Nephron (organoid): ENCODE measurements at regions not wholly inside any gene's neighbourhood (a gene's known extent, or its start where the extent isn't known, plus 50 kb on each side); places are given as distances from the start of the nearest gene placed in this dataset.

ENCODE experiments used
- H3K27ac Mint-ChIP-seq, 3 experiments: 2 replicates each; pipeline ENCODE4 v1.8.0; 2020; ENCODE audit warnings: mixed read lengths in 3 of 3, mild to moderate bottlenecking in 2 of 3, moderate library complexity in 1 of 3
- H3K27me3 Mint-ChIP-seq: 2 replicates; pipeline ENCODE4 v1.8.0; 2021; ENCODE audit warnings: low read depth, mild to moderate bottlenecking, moderate library complexity, mixed read lengths
- H3K36me3 Mint-ChIP-seq: 2 replicates; pipeline ENCODE4 v1.8.0; 2020; ENCODE audit warnings: low read depth, mixed read lengths
- H3K4me1 Mint-ChIP-seq: 2 replicates; pipeline ENCODE4 v1.8.0; 2020; ENCODE audit warnings: mixed read lengths
- H3K4me3 Mint-ChIP-seq, 3 experiments: 2 replicates each; pipeline ENCODE4 v1.8.0; 2020; ENCODE audit warnings: mild to moderate bottlenecking in 3 of 3, mixed read lengths in 3 of 3, moderate library complexity in 2 of 3
- H3K9me3 Mint-ChIP-seq: 2 replicates; pipeline ENCODE4 v1.8.0; 2020; ENCODE audit warnings: mixed read lengths
- TF ChIP-seq, protein P1 (sequence below), 3 experiments: fragments of 200-600 bp; sonication (generic); IDR thresholded peaks; one replicate each; pipeline ENCODE4 v1.5.0; 2021; ENCODE audit warnings: antibody characterized with exemption in 3 of 3; ENCODE audit not compliant: unreplicated experiment in 3 of 3

DNA sequence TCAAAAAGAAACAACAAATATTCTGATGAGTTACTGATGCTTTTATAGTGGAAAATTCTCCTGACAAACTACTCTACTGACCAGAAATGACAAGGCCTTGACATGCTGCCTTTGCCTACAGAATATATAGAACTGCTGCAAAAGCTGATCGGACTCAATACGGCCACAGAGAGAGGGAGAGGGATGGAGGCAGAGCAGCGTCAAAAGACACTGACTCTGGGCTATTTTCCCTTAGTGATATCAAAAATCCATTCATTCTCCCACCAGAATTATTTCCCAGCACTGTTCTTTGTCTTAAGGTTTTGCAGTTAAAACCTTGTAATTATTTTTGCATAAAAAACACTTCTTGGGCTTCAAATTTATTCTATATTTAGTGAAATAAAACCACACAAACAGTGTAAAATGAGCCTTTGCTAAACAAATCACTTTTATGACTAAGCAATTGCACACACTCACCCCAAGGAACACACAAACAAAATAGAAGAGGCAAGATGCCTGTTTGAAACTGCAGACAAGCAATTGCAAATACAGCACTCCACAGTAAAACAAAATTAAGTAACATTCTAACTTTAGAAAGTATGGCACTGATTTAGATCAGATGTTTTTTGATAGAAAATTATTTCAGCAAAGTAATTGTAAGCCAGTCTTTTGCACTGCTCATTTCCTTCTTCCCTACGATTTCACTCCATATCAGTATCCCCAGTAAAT, 1036.4 kb downstream of the ADGRL2 start:
- TF ChIP-seq, protein P1, sequence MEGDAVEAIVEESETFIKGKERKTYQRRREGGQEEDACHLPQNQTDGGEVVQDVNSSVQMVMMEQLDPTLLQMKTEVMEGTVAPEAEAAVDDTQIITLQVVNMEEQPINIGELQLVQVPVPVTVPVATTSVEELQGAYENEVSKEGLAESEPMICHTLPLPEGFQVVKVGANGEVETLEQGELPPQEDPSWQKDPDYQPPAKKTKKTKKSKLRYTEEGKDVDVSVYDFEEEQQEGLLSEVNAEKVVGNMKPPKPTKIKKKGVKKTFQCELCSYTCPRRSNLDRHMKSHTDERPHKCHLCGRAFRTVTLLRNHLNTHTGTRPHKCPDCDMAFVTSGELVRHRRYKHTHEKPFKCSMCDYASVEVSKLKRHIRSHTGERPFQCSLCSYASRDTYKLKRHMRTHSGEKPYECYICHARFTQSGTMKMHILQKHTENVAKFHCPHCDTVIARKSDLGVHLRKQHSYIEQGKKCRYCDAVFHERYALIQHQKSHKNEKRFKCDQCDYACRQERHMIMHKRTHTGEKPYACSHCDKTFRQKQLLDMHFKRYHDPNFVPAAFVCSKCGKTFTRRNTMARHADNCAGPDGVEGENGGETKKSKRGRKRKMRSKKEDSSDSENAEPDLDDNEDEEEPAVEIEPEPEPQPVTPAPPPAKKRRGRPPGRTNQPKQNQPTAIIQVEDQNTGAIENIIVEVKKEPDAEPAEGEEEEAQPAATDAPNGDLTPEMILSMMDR (IDR thresholded peaks at IDR 0.05; ENCODE audit: unreplicated experiment in 3 of 3), result no peak
- H3K4me3 Mint-ChIP-seq, result no peak overlapping the region
- H3K27ac Mint-ChIP-seq, result peak overlapping the region; percentile 16 to 29 (median 20)
- H3K27me3 Mint-ChIP-seq, result no peaks in the 10 kb centered on the region
- H3K36me3 Mint-ChIP-seq, result no peaks in the 10 kb centered on the region
- H3K4me1 Mint-ChIP-seq, result peaks cover 16% of the 10 kb centered on the region
- peaks cover 4% of the 10 kb centered on the region for H3K9me3 Mint-ChIP-seq

DNA sequence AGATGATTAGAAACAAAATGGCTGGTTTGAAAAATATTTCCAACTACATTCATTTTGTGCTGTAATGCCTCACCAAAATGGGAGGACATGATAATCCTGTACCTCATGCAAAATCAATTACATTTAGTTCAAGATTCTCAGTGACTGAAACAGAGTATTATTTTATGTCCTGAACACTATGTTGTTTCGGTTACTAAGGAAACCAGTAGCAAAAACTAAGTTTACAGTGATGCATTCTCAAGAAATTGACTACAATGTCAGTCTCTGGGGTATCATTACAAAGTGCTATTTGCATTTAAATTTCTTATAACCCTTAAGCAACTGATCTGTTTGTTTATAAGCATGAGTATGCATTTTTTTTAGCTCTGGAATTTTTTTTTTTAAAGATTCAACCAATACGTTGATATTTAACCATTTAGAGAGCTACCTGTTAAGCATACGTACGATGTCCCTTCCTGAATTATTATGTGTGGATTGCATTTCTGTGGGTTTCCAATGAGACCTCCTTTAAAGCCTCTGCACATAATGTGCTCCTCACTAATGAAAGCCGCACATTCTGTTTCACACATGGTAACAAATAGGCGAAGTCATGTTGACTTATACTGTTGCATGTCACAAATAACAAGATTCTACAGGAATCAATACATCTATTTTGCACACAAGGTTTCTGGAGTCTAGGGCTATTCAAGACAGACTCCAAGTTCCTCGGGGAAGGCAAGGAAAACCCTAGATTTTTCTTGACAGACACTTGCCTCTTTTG, 1035.7 kb downstream of the ADGRL2 start:
- TF ChIP-seq, protein P1 (IDR thresholded peaks at IDR 0.05; ENCODE audit: unreplicated experiment in 3 of 3), result no peak
- Mint-ChIP-seq H3K4me1 (peaks cover 16% of the 10 kb centered on the region), H3K27me3 (no peaks in the 10 kb centered on the region), H3K9me3 (peaks cover 4% of the 10 kb centered on the region), H3K27ac (no peak overlapping the region), H3K4me3 (no peak overlapping the region), H3K36me3 (no peaks in the 10 kb centered on the region)

DNA sequence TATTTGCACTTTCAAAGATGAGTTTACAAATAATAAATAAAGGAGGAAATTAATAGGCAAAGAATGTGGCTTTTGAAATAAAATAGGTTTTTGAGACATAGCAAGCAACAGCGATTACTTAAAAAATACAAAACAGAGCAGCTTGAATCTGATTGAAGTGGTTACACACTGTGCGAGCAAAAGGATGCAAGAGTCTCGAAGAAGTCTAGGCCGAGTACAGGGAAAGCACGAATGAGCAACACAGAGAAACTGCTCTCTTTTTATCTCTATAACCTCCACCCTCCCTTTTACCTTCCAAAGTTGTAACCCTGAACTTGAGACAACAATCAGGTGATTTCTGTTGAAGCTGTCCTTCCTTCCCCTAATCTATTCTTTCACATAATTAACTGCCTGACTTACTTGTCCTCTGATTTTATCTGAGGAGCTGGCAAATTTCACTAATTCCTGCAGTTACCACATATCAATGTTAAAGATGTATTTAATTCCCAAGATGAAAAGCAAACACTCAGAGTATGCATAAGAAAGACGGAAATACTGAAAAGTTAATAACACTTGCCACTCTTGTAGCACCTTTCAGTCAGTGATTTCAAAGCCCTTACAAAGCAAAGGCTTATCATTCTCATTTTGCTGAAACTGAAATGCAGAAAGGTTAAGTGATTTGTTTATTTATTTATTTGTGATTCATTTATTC, 1030.1 kb downstream of the ADGRL2 start:
- Mint-ChIP-seq H3K36me3 (no peaks in the 10 kb centered on the region), H3K4me1 (no peaks in the 10 kb centered on the region), H3K27me3 (no peaks in the 10 kb centered on the region), H3K4me3 (no peak overlapping the region), H3K9me3 (peaks cover 4% of the 10 kb centered on the region), H3K27ac (peak overlapping the region in 1 of 3 experiments; percentile 4)
- TF ChIP-seq, protein P1 (IDR thresholded peaks at IDR 0.05; ENCODE audit: unreplicated experiment in 3 of 3), result no peak

DNA sequence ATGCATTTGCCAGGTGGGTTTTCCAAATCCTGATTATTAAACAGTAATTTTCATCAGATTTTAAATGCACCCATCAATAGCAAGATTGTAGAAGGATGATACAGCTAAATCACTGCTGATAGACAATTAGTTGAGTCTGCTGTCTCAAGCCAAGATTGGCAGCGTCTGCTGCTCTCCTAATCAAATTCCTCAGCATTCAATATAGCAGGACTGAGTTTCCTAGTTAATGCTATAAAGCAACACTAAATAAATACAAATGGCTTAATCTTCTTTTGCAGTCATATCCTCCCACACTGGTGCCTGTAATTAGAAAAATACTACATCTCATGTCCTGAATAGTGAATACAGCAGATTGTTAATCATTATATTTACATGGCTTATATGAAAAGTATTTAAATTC, 1028.8 kb downstream of the ADGRL2 start:
- peaks cover 4% of the 10 kb centered on the region for H3K9me3 Mint-ChIP-seq
- no peaks in the 10 kb centered on the region for H3K27me3 Mint-ChIP-seq
- no peaks in the 10 kb centered on the region for H3K4me1 Mint-ChIP-seq
- H3K36me3 Mint-ChIP-seq, result no peaks in the 10 kb centered on the region
- H3K27ac Mint-ChIP-seq, result no peak overlapping the region
- TF ChIP-seq, protein P1 (IDR thresholded peaks at IDR 0.05; ENCODE audit: unreplicated experiment in 3 of 3), result no peak
- H3K4me3 Mint-ChIP-seq, result no peak overlapping the region

DNA sequence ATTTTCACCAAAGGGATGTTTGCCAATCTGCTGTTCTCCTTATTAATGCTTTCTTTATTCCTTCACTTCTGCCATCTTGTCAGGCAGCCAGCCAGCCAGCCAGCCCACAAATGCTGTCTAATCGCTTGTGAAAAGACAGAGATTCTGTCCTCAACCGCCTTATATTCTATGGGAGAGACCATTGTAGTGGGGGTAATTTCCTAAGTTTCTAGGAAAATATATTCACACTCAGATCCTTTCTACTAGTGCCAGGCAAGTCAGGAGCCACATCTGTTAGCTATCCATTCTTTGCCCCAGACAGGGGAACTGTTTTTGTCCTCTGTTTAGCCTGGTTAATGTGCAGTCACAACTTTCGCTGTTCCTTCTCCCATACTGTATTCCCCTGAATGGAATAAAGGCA, 1023.1 kb downstream of the ADGRL2 start:
- Mint-ChIP-seq H3K9me3 (no peaks in the 10 kb centered on the region), H3K27ac (no peak overlapping the region), H3K4me1 (peaks cover 23% of the 10 kb centered on the region), H3K27me3 (no peaks in the 10 kb centered on the region), H3K36me3 (no peaks in the 10 kb centered on the region), H3K4me3 (no peak overlapping the region)
- TF ChIP-seq, protein P1 (IDR thresholded peaks at IDR 0.05; ENCODE audit: unreplicated experiment in 3 of 3), result no peak
